ENCODE measurements at regions not wholly inside any gene's neighbourhood (a gene's known extent, or its start where the extent isn't known, plus 50 kb on each side); places are given as distances from the start of the nearest gene placed in this dataset.
"Not testable (repeated sequence)": the region's sequence is repeated elsewhere in the genome, so short reads cannot be mapped to it uniquely, and the experiment has no call there.

- DNase-seq = no peak
These were observed 406.9 kb upstream of the SOX5 start for GRCh38 chr12:24356240-24356804.

- DNase-seq = no peak
These were observed 402.9 kb upstream of the SOX5 start for GRCh38 chr12:24352363-24352762.

- no peak for DNase-seq
These were observed 399.8 kb upstream of the SOX5 start for GRCh38 chr12:24349051-24349799.

GRCh38 chr12:24348180-24348579, 398.7 kb upstream of the SOX5 start:
- not testable (repeated sequence) for DNase-seq

GRCh38 chr12:24328261-24328660, 378.8 kb upstream of the SOX5 start:
- no peak for DNase-seq

- no peak for DNase-seq
These were observed 375.9 kb upstream of the SOX5 start for GRCh38 chr12:24325331-24325730.

GRCh38 chr12:24307716-24308335, 358.4 kb upstream of the SOX5 start:
- DNase-seq = no peak

- DNase-seq = no peak
These were observed 357.7 kb upstream of the SOX5 start for GRCh38 chr12:24307153-24307552.

- no peak for DNase-seq
These were observed 356.5 kb upstream of the SOX5 start for GRCh38 chr12:24306001-24306400.

GRCh38 chr12:24304285-24304684, 354.8 kb upstream of the SOX5 start:
- DNase-seq = no peak

- no peak for DNase-seq
These were observed 353.2 kb upstream of the SOX5 start for GRCh38 chr12:24302708-24303107.

- no peak for DNase-seq
These were observed 348.0 kb upstream of the SOX5 start for GRCh38 chr12:24297516-24297915.

- no peak for DNase-seq
These were observed 344.1 kb upstream of the SOX5 start for GRCh38 chr12:24293549-24293948.

- no peak for DNase-seq
These were observed 338.5 kb upstream of the SOX5 start for GRCh38 chr12:24287963-24288362.

- no peak for DNase-seq
These were observed 336.0 kb upstream of the SOX5 start for GRCh38 chr12:24285448-24285847.

GRCh38 chr12:24281341-24281740, 331.9 kb upstream of the SOX5 start:
- no peak for DNase-seq

- no peak for DNase-seq
These were observed 330.8 kb upstream of the SOX5 start for GRCh38 chr12:24280056-24280842.

GRCh38 chr12:24278832-24279231, 329.4 kb upstream of the SOX5 start:
- no peak for DNase-seq

GRCh38 chr12:24270965-24271364, 321.5 kb upstream of the SOX5 start:
- DNase-seq = no peak

- no peak for DNase-seq
These were observed 321.0 kb upstream of the SOX5 start for GRCh38 chr12:24270464-24270863.

GRCh38 chr12:24268663-24269186, 319.3 kb upstream of the SOX5 start:
- no peak for DNase-seq

GRCh38 chr12:24266982-24267381, 317.5 kb upstream of the SOX5 start:
- no peak for DNase-seq

GRCh38 chr12:24256684-24257083, 307.2 kb upstream of the SOX5 start:
- DNase-seq = no peak
